NK-92 treated with Interleukin-12 subunit alpha and Interleukin-12 subunit beta, amount 100 ng/mL, for 24 hours (cell line): ENCODE measurements at regions not wholly inside any gene's neighbourhood (a gene's known extent, or its start where the extent isn't known, plus 50 kb on each side); places are given as distances from the start of the nearest gene placed in this dataset.
"Not testable (repeated sequence)": the region's sequence is repeated elsewhere in the genome, so short reads cannot be mapped to it uniquely, and the experiment has no call there.

Experiments
- DNase-seq: peaks from one replicate; lab custom pipeline; 2025; lab: John Stamatoyannopoulos, UW

DNA sequence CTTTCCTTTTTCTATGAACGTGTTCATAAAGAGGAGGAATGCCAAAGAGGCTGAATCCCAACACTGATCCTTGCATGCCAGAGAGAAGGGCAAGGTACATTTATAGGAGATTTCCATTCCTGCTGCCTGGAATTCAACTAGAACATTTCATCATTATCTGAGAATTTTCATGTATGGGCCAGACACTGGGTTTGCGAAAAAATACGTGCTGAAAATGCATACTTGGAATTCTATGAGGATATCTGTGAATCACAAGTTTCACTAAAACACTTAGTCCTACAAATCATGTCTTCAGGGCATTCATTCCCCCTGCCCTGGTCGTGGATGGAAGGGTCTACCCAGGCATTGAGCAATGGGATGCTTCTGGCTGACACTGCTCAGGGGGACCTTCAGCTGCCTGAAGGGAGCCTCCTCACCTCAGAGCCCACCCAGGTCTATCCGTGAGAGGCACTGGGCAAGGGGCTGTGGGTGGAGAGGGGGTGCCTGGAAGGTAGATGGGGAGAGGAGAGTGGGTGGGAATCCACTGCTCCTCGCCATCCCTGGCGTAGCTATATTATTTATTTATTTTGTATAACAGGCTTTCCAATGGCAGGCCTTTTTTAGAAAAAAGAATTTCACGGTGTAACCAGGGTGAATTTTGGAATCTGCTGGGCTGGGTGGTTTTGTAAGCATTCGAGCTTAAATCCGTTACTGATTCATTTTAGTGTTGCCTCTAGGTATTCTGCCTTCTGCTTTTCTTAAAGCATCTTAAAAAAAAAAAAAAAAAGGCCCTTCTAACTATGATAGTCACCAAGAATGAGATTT, 560.6 kb upstream of the ID2 start:
- DNase-seq: no peak

GRCh38 chr2:8121826-8122513, 559.9 kb upstream of the ID2 start:
- DNase-seq: no peak

DNA sequence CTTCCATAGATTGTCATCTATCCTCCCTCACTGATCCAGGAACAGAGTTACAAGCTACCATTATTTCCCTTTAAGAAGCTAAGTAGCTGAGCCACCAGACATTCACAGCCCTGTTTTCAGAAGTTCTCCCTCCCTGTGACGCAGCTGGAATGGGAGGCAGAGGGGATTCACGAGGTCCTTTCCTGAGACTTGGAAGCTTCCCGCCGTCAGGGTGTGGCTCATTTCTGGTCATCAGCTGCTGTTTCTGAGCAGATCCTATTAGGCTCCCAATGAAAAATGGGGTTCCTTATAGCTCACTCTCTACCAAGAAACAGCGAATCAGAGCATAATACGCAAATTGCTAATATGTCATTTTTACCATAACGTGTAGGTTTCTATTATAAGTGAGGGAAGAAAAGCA, 559.3 kb upstream of the ID2 start:
- DNase-seq: no peak

DNA sequence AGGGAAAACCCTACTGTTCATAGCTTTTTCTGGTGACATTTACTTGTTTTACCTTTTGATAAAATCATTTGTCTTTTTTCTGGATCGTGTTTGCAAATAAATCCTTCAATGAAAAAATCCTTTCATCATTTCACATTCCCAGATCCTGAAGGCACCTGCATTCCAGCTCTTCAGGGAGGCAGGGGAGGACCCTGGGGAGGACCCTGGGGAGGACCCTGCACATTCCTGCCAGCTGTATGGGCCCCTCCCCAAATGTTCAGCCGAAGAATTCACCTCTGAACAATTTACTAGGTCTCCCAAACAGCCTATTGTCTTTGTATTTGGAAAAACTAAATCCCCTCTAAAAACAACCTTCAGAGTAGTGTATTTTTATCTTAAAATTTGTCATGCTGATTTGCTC, 558.4 kb upstream of the ID2 start:
- no peak for DNase-seq

DNA sequence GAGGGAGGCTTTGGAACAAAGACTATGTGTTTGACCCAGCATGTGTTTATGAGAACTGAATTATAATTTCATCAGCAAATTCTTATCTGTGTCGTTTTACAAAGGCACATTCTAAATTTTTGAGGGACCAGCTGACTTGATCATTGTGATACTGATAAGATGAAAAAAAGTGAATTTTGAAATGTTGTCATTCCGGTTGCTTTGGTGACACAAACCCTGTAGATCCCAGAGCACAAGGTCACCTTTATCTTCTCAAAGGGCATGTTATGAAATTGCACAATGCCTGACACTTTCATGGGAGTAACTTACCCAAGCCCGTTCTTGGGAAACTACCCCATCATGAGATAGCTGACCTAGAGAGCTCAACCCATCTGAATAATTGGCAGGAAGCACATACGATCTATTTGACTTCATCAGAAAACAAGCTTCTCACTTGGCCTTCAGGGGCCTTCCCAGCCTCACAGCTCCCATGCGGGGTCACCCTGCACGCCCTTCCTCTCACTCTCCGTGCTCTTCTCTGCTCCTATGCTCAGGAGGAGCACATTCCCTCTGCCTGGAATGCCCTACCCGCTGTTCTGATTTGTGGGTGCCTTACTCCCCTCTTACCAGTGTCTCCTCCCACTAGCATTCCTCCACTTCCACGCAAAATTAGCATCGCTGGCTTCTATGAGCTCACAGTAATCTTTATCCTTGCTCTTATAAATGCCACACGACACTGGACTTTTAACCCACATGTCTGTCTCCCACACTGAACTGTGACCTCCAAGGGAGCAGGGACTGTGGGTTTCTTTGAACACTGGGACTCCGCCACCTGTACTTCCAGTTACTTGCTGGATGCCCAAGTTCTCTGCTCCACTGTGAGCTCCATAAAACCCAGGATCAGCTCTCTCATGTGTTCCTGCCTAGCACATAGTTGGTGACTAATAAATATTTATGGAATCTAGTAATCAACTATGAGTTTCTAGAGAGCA, 555.8 kb upstream of the ID2 start:
- DNase-seq: no peak

DNA sequence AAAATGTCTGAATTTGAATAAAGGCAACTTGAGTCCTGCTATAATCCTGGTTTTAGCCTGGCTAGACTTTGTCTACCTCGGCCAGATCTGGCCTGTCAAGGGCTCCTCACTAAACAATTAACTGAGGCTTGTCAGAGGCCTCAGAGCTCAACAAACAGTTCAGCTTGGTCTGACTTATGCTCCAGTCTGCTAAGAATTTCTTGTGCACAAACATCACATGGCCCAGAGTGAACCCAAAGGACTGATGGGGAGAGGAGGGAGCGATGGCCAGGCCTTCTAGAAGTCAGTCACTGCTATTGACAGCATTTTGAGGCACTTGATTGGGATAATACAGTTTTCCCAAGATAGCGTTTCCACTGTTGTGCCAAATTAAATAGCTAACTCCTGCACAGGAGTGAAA, 555.1 kb upstream of the ID2 start:
- no peak for DNase-seq

GRCh38 chr2:8131423-8131822, 550.4 kb upstream of the ID2 start:
- not testable (repeated sequence) for DNase-seq

- DNase-seq: no peak
These were observed 549.5 kb upstream of the ID2 start for GRCh38 chr2:8132351-8132831.

GRCh38 chr2:8132879-8133278, 549.0 kb upstream of the ID2 start:
- no peak for DNase-seq

- no peak for DNase-seq
These were observed 548.5 kb upstream of the ID2 start for GRCh38 chr2:8133363-8133762.

GRCh38 chr2:8133913-8134472, 547.9 kb upstream of the ID2 start:
- DNase-seq: no peak

DNA sequence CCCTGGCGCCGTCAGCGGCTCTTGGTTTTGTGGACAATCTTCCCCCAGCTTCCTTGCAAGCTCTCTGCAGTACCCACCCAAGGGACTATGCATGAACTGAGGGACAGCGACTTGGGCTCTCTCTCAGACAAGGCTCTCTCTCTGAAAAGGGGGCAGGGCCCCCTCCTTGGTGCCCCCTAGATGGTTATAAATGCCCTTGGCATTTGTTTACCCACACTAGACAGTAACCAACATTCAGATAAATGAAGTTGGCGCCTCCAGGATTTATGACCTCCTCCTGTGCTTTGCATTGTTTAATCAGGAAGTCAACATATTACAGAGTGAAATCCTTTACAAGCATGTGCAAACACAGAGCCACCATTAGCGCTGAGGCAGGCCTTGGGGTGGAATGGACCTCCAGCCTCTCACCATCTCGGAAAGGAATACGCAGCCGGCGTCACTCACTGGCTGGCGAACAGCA, 547.4 kb upstream of the ID2 start:
- no peak for DNase-seq

- DNase-seq: no peak
These were observed 546.7 kb upstream of the ID2 start for GRCh38 chr2:8134985-8135682.

GRCh38 chr2:8137801-8138200, 544.1 kb upstream of the ID2 start:
- DNase-seq: no peak

- DNase-seq: no peak
These were observed 543.3 kb upstream of the ID2 start for GRCh38 chr2:8138525-8138922.

- DNase-seq: no peak
These were observed 542.8 kb upstream of the ID2 start for GRCh38 chr2:8138923-8139667.

GRCh38 chr2:8139668-8140200, 542.1 kb upstream of the ID2 start:
- DNase-seq: no peak

GRCh38 chr2:8141079-8141707, 540.7 kb upstream of the ID2 start:
- no peak for DNase-seq

- no peak for DNase-seq
These were observed 540.1 kb upstream of the ID2 start for GRCh38 chr2:8141780-8142179.

DNA sequence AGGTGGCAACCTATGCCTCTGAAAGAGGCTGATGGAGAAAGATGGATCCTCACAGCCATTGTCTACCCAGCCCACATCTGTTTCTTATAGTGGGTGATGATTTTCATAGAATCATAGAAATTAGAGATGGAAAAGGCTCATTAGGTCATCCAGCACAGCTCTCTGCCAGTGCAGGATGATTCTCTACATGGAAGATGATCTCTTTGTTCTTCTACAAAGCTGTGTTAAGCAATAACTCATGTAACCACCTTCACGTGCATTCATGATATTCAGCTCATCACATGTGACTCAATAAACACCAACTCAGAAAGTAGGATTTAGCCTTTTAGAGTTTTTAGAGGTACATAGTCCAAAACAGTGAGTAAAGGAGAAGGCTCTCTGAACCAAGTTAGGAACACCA, 539.4 kb upstream of the ID2 start:
- no peak for DNase-seq
